ENCODE measurements at regions not wholly inside any gene's neighbourhood (a gene's known extent, or its start where the extent isn't known, plus 50 kb on each side); places are given as distances from the start of the nearest gene placed in this dataset.

DNA sequence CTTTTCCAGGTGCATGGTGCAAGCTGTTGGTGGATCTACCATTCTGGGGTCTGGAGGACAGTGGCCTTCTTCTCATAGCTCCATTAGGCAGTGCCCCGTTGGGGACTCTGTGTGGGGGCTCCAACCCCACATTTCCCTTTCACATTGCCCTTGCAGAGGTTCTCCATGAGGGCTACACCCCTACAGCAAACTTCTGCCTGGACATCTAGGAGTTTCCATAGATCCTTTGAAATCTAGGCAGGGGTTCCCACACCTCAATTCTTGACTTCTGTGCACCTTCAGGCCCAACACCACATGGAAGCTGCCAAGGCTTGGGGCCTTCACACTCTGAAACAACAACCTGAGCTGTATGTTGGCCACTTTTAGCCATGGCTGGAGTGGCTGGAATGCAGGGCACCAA is 282.8 kb upstream of the SASH1 start:
- no peak overlapping the region for H3K27ac ChIP-seq
- DNase-seq (no peak), ATAC-seq (no peak)
- H3K9me3 ChIP-seq = no peaks in the 10 kb centered on the region
- no peak overlapping the region for H3K4me3 ChIP-seq
- TF ChIP-seq, protein P1, sequence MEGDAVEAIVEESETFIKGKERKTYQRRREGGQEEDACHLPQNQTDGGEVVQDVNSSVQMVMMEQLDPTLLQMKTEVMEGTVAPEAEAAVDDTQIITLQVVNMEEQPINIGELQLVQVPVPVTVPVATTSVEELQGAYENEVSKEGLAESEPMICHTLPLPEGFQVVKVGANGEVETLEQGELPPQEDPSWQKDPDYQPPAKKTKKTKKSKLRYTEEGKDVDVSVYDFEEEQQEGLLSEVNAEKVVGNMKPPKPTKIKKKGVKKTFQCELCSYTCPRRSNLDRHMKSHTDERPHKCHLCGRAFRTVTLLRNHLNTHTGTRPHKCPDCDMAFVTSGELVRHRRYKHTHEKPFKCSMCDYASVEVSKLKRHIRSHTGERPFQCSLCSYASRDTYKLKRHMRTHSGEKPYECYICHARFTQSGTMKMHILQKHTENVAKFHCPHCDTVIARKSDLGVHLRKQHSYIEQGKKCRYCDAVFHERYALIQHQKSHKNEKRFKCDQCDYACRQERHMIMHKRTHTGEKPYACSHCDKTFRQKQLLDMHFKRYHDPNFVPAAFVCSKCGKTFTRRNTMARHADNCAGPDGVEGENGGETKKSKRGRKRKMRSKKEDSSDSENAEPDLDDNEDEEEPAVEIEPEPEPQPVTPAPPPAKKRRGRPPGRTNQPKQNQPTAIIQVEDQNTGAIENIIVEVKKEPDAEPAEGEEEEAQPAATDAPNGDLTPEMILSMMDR (IDR thresholded peaks at IDR 0.05) = no peak
- WGBS, 3 donors = 56 to 84% (median 82%) methylated on average over 1 of the region's 1 CpG
- intact Hi-C loops (cut with DNase I) = no loop called here
- H3K4me1 ChIP-seq = no peaks in the 10 kb centered on the region
- no peaks in the 10 kb centered on the region for H3K27me3 ChIP-seq (ENCODE audit: insufficient read depth in 3 of 3, low read length in 2 of 3)
- no peaks in the 10 kb centered on the region for H3K36me3 ChIP-seq (ENCODE audit: insufficient read depth in 1 of 2, low read depth in 1 of 2)

DNA sequence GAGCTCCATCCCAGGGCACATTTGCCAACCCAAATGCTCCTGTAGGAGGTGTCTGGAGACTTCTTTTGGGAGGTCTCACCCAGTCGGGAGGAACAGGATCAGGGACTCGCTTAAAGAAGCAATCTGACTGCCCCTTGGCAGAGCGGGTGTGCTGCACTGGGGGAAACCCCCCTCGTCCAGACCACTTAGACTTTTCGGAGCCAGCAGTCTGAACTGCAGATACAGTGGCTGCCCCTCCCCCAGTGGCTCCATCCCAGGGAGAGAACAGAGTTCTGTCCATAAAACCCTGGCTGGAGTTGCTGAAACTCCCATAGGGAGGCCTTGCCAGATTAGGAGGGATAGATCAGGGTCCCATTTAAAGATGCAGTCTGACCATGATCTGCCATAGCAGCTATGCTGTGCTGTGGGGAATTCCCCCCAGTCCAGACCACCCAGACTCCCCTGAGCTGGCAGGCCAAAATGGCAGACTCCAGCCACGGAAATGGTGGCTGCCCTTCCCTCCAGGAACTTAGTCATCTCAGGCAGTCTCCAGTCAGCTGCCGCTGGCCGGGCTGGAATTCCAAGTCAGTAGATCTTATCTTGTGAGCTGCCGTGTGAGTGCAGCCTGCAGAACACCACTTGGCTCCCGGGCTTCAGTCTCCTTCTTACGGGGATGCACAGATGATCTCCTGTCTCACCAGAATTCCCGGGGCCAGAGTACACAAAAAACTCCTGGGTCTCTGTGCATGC is 278.1 kb upstream of the SASH1 start:
- intact Hi-C loops (cut with DNase I) = no loop called here
- Histone ChIP-seq H3K4me3 (no peak overlapping the region), H3K27me3 (ENCODE audit: insufficient read depth in 3 of 3, low read length in 2 of 3) (no peaks in the 10 kb centered on the region), H3K9me3 (no peaks in the 10 kb centered on the region), H3K36me3 (ENCODE audit: insufficient read depth in 1 of 2, low read depth in 1 of 2) (no peaks in the 10 kb centered on the region), H3K4me1 (no peaks in the 10 kb centered on the region), H3K27ac (no peak overlapping the region)
- TF ChIP-seq, protein P1 (IDR thresholded peaks at IDR 0.05) = no peak
- DNase-seq (no peak), ATAC-seq (no peak)
- WGBS, 3 donors = 59 to 71% (median 70%) methylated on average over 12 of the region's 12 CpGs

DNA sequence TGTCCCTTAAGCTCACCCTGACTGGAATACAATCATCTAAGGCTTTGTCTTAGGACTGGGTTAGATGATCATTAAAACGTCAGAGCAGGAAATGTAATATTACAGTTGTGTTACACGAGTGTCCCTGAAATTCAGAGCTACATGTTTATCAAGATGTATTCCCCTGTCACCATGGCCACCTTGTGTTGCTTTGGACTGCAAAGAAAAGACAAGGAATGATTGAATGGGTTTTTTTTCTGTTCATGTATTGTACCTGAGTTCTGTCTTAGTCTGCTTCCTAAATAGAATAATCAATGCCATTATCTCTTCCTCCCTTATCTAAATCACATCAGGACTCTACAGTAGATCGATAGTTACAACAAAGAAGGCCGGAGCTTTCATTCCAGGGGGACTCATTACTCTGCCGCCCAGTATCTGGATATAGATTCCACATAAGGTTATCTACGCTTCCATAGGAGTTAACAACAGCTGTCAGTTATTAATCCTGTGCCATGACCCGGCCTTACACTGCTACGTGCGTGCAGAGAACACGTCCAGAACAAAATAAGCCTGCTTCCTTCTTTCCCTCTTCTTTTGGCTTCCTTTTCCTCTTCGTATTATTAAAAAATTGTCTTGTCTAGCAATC is 274.1 kb upstream of the SASH1 start:
- Histone ChIP-seq H3K4me1 (no peaks in the 10 kb centered on the region), H3K27me3 (ENCODE audit: insufficient read depth in 3 of 3, low read length in 2 of 3) (no peaks in the 10 kb centered on the region), H3K27ac (no peak overlapping the region), H3K4me3 (no peak overlapping the region), H3K36me3 (ENCODE audit: insufficient read depth in 1 of 2, low read depth in 1 of 2) (no peaks in the 10 kb centered on the region), H3K9me3 (peaks cover 8% of the 10 kb centered on the region)
- whole genome bisulfite sequencing, 3 donors = 18 to 22% (median 19%) methylated on average over 11 of the region's 11 CpGs
- TF ChIP-seq, protein P1 (IDR thresholded peaks at IDR 0.05) = no peak
- DNase-seq = no peak
- intact Hi-C loops (cut with DNase I) = no loop called here
- ATAC-seq = no peak

DNA sequence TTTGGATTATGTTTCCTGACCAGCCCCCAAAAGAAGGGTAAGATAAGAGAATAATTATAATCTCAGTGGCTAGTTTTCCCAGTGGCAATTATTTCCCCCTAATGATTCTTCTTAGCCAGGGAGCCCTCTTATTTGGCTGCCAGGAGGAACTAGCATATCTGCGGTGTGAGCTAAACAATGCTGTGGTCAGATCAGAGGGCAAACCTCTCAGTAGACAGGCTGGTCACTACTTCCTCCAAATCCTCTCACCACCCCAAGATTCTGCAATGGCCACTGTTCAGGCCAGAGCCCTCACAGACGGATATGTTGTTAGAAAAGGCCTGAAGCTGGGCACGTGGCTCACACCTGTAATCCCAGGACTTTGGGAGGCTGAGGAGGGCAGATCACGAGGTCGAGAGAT is 273.4 kb upstream of the SASH1 start:
- H3K27me3 ChIP-seq (ENCODE audit: insufficient read depth in 3 of 3, low read length in 2 of 3) = no peaks in the 10 kb centered on the region
- no peak for ATAC-seq

More for the DNA sequence above, 273.4 kb upstream of the SASH1 start:
- TF ChIP-seq, protein P1 (IDR thresholded peaks at IDR 0.05) = no peak
- peaks cover 8% of the 10 kb centered on the region for H3K9me3 ChIP-seq
- H3K36me3 ChIP-seq (ENCODE audit: insufficient read depth in 1 of 2, low read depth in 1 of 2) = no peaks in the 10 kb centered on the region
- intact Hi-C loops (cut with DNase I) = no loop called here
- H3K4me1 ChIP-seq = no peaks in the 10 kb centered on the region
- H3K27ac ChIP-seq = no peak overlapping the region
- H3K4me3 ChIP-seq = no peak overlapping the region
- 80 to 86% (median 83%) methylated on average over 5 of the region's 5 CpGs for WGBS, 3 donors
- DNase-seq = no peak
